Prostate gland (tissue), 2 donors: ENCODE measurements at regions not wholly inside any gene's neighbourhood (a gene's known extent, or its start where the extent isn't known, plus 50 kb on each side); places are given as distances from the start of the nearest gene placed in this dataset.

Source experiments
- POLR2AphosphoS5 ChIP-seq: sonication (generic); formaldehyde crosslinking; IDR thresholded peaks from one replicate; pipeline ENCODE4 v1.6.1; 2017; ENCODE audit warnings: antibody characterized with exemption
- TF ChIP-seq, protein P1 (sequence below), 4 experiments: fragments of 200-600 bp in 2 of 4; fragments of 450-650 bp in 2 of 4; sonication (generic) in 2 of 4; IDR thresholded peaks; 1 replicate in 3 of 4; 2 replicates in 1 of 4; pipeline ENCODE4 v1.5.1; 2016 to 2019; ENCODE audit warnings: antibody characterized with exemption in 4 of 4, mild to moderate bottlenecking in 2 of 4, moderate library complexity in 2 of 4

DNA sequence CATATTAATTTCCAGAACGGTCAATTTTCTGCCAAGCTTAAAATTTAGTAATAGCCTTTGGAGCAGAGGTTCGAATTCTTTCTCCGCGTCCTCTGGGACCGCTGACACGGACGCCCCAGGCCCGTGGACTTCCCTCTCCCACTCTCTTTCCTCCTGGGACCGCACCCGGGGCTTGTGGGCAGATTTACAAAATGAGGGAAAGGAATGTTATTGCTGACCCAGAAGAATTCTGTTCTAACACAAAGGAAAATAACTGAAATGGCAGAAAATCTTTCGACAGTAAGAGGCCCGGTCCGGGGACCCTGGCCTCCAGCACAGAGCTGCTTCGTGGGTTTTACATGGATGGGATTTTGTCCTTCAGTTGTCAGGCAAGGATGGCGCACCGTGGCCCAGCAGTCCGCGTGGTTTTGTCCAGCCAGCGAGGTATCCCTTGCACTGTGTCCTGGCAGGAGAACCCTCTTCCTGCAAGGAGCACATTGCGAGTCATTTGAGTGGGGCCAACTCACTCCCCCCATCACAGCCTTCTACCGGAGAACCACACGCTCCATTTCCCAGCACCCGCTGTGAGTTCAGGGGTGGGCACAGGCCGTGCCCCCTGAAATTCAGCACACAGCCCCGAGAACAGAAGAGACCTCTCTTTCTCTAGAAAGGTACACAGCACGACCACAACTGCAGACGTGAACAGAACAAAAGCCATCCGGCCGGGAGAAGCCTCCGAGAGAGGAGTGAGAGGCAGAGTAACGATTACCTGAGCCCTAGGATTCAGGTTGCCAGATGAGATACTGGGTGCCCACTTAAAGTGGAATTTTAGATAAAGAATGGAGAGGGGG lies 106.0 kb upstream of the AFDN start:
- TF ChIP-seq, protein P1, sequence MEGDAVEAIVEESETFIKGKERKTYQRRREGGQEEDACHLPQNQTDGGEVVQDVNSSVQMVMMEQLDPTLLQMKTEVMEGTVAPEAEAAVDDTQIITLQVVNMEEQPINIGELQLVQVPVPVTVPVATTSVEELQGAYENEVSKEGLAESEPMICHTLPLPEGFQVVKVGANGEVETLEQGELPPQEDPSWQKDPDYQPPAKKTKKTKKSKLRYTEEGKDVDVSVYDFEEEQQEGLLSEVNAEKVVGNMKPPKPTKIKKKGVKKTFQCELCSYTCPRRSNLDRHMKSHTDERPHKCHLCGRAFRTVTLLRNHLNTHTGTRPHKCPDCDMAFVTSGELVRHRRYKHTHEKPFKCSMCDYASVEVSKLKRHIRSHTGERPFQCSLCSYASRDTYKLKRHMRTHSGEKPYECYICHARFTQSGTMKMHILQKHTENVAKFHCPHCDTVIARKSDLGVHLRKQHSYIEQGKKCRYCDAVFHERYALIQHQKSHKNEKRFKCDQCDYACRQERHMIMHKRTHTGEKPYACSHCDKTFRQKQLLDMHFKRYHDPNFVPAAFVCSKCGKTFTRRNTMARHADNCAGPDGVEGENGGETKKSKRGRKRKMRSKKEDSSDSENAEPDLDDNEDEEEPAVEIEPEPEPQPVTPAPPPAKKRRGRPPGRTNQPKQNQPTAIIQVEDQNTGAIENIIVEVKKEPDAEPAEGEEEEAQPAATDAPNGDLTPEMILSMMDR (IDR thresholded peaks at IDR 0.05), result no peak
- TF ChIP-seq POLR2AphosphoS5, result no peak
